CD14-positive monocyte (primary cell): ENCODE measurements at regions not wholly inside any gene's neighbourhood (a gene's known extent, or its start where the extent isn't known, plus 50 kb on each side); places are given as distances from the start of the nearest gene placed in this dataset.

Source experiments
- DNase-seq, 3 donors: peaks; one replicate each; pipeline ENCODE4 v3.0.0-alpha.2; 2011 to 2022
- H2AFZ ChIP-seq: 2 replicates; pipeline ENCODE4 v1.6.0; 2012; ENCODE audit warnings: mild to moderate bottlenecking, low read depth, low read length, inconsistent platforms; ENCODE audit not compliant: insufficient read depth, poor library complexity, severe bottlenecking
- H3K27ac ChIP-seq, 2 donors: 1 replicate in 1 of 2; 2 replicates in 1 of 2; pipeline ENCODE4 v1.5.1; 2012 to 2013; ENCODE audit warnings: low read length in 2 of 2, control low read depth in 1 of 2, inconsistent platforms in 1 of 2, low read depth in 1 of 2, mild to moderate bottlenecking in 1 of 2
- H3K27me3 ChIP-seq, 2 donors: one replicate each; pipeline versions ENCODE4 v1.6.0 to v1.6.1; 2011 to 2013; ENCODE audit warnings: low read length in 2 of 2; ENCODE audit not compliant: control insufficient read depth in 2 of 2, insufficient read depth in 2 of 2
- H3K36me3 ChIP-seq, 2 donors: replicated peaks in 1 of 2; 1 replicate in 1 of 2; 2 replicates in 1 of 2; pipeline versions ENCODE4 v1.5.1 to v1.6.1; 2012 to 2013; ENCODE audit warnings: low read length in 2 of 2, control low read depth in 1 of 2, inconsistent platforms in 1 of 2, mild to moderate bottlenecking in 1 of 2; ENCODE audit not compliant: insufficient read depth in 2 of 2, control insufficient read depth in 1 of 2
- H3K4me1 ChIP-seq, 2 donors: 1 replicate in 1 of 2; 2 replicates in 1 of 2; pipeline versions ENCODE4 v1.5.1 to v1.6.1; 2012 to 2013; ENCODE audit warnings: low read length in 2 of 2, control low read depth in 1 of 2, inconsistent platforms in 1 of 2, mild to moderate bottlenecking in 1 of 2, moderate library complexity in 1 of 2; ENCODE audit not compliant: insufficient read depth in 2 of 2, control insufficient read depth in 1 of 2
- H3K4me2 ChIP-seq: replicated peaks from 2 replicates; pipeline ENCODE3; 2012; ENCODE audit warnings: low read length, moderate library complexity, mild to moderate bottlenecking; ENCODE audit not compliant: poor library complexity, severe bottlenecking; ENCODE audit errors: extremely low read depth
- H3K4me3 ChIP-seq, 3 experiments: fragments of 200-600 bp in 1 of 3; sonication (generic) in 1 of 3; replicated peaks in 1 of 3; 1 replicate in 2 of 3; 2 replicates in 1 of 3; pipeline ENCODE4 v1.5.1; 2011 to 2013; ENCODE audit warnings: low read length in 3 of 3, mild to moderate bottlenecking in 3 of 3, control low read depth in 2 of 3, low read depth in 2 of 3, inconsistent platforms in 1 of 3, moderate library complexity in 1 of 3
- H3K79me2 ChIP-seq: 2 replicates; pipeline ENCODE4 v1.6.0; 2012; ENCODE audit warnings: mild to moderate bottlenecking, control low read depth, inconsistent platforms, low read length, moderate library complexity; ENCODE audit not compliant: insufficient read depth
- H3K9ac ChIP-seq: 2 replicates; pipeline ENCODE4 v1.6.0; 2017; ENCODE audit warnings: low read length, mild to moderate bottlenecking; ENCODE audit not compliant: insufficient read depth, poor library complexity, severe bottlenecking
- H3K9me3 ChIP-seq, 2 donors: replicated peaks in 1 of 2; 1 replicate in 1 of 2; 2 replicates in 1 of 2; pipeline versions ENCODE4 v1.5.1 to v1.6.1; 2012 to 2013; ENCODE audit warnings: low read length in 2 of 2, control low read depth in 1 of 2; ENCODE audit not compliant: control insufficient read depth in 1 of 2, insufficient read depth in 1 of 2
- H4K20me1 ChIP-seq: 2 replicates; pipeline ENCODE4 v1.6.0; 2012; ENCODE audit warnings: mild to moderate bottlenecking, low read length, control low read depth, moderate library complexity; ENCODE audit not compliant: insufficient read depth
- H3K27ac Mint-ChIP-seq, 7 donors: one replicate each; pipeline ENCODE4 v1.8.0; 2020; ENCODE audit warnings: mild to moderate bottlenecking in 7 of 7, mixed read lengths in 7 of 7, moderate library complexity in 6 of 7, inconsistent platforms in 2 of 7
- H3K27me3 Mint-ChIP-seq, 3 donors: one replicate each; pipeline ENCODE4 v1.8.0; 2021 to 2022; ENCODE audit warnings: low read depth in 3 of 3, mild to moderate bottlenecking in 3 of 3, mixed read lengths in 3 of 3, moderate library complexity in 3 of 3, inconsistent platforms in 1 of 3
- H3K36me3 Mint-ChIP-seq, 2 donors: one replicate each; pipeline ENCODE4 v1.8.0; 2020; ENCODE audit warnings: mixed read lengths in 2 of 2, inconsistent platforms in 1 of 2, mild to moderate bottlenecking in 1 of 2
- H3K4me1 Mint-ChIP-seq: one replicate; pipeline ENCODE4 v1.8.0; 2020; ENCODE audit warnings: mild to moderate bottlenecking, mixed read lengths
- H3K4me3 Mint-ChIP-seq, 2 donors: one replicate each; pipeline ENCODE4 v1.8.0; 2020; ENCODE audit warnings: mild to moderate bottlenecking in 2 of 2, mixed read lengths in 2 of 2, moderate library complexity in 1 of 2
- H3K9me3 Mint-ChIP-seq, 7 donors: one replicate each; pipeline ENCODE4 v1.8.0; 2020 to 2022; ENCODE audit warnings: mixed read lengths in 7 of 7, mild to moderate bottlenecking in 6 of 7, moderate library complexity in 6 of 7, inconsistent platforms in 2 of 7
- WGBS: methylation state at CpG from one replicate; pipeline ENCODE4 v1.1.5; 2013; ENCODE audit warnings: missing lambda C conversion rate; ENCODE audit not compliant: insufficient coverage; 5-methylcytosine and 5-hydroxymethylcytosine counted together
- intact Hi-C, 2 donors: fragments of 100-400 bp; cut with micrococcal nuclease; formaldehyde crosslinking; loops; one replicate each; pipeline versions ENCODE4 v1.15.0 to v1.15.1; 2023
- TF ChIP-seq, protein P1 (sequence below): fragments of 200-600 bp; IDR thresholded peaks from one replicate; pipeline ENCODE4 v1.8.0; 2022; ENCODE audit warnings: antibody characterized with exemption, mild to moderate bottlenecking

DNA sequence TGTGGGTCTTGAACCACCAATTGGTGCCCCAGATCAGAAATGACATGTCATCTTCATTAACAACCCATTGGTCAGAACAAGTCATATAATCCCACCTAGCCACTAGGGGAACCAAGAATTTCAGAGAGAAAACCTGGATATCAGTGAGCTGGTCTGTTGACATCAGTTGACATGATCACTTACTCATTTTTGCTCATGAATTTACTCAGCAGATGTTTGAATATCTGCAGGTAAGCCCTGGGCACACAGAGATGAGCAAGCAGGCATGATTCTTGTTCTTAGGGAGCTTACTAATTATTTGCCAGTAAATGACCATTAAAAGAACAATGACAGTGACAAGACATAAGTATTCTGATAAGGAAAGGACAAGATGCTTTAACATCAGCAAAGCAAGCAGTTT lies 64.3 kb upstream of the PLCL2 start:
- Histone ChIP-seq H3K4me3 (no peak overlapping the region), H3K27ac (no peak overlapping the region), H4K20me1 (no peaks in the 10 kb centered on the region), H3K9ac (no peak overlapping the region), H3K4me1 (no peaks in the 10 kb centered on the region), H3K36me3 (no peaks in the 10 kb centered on the region), H3K27me3 (no peaks in the 10 kb centered on the region), H3K79me2 (no peaks in the 10 kb centered on the region), H3K9me3 (no peaks in the 10 kb centered on the region), H2AFZ (no peak overlapping the region), H3K4me2 (no peak overlapping the region)
- Mint-ChIP-seq H3K4me3 (no peak overlapping the region), H3K27me3 (peaks cover 0 to 7% (median 0%) of the 10 kb centered on the region in 3 donors), H3K9me3 (peaks cover 0 to 6% (median 0%) of the 10 kb centered on the region in 7 donors), H3K4me1 (peaks cover 2% of the 10 kb centered on the region), H3K36me3 (no peaks in the 10 kb centered on the region), H3K27ac (no peak overlapping the region)
- no peak for DNase-seq
- TF ChIP-seq, protein P1, sequence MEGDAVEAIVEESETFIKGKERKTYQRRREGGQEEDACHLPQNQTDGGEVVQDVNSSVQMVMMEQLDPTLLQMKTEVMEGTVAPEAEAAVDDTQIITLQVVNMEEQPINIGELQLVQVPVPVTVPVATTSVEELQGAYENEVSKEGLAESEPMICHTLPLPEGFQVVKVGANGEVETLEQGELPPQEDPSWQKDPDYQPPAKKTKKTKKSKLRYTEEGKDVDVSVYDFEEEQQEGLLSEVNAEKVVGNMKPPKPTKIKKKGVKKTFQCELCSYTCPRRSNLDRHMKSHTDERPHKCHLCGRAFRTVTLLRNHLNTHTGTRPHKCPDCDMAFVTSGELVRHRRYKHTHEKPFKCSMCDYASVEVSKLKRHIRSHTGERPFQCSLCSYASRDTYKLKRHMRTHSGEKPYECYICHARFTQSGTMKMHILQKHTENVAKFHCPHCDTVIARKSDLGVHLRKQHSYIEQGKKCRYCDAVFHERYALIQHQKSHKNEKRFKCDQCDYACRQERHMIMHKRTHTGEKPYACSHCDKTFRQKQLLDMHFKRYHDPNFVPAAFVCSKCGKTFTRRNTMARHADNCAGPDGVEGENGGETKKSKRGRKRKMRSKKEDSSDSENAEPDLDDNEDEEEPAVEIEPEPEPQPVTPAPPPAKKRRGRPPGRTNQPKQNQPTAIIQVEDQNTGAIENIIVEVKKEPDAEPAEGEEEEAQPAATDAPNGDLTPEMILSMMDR: no peak
- intact Hi-C loops: no loop called here

DNA sequence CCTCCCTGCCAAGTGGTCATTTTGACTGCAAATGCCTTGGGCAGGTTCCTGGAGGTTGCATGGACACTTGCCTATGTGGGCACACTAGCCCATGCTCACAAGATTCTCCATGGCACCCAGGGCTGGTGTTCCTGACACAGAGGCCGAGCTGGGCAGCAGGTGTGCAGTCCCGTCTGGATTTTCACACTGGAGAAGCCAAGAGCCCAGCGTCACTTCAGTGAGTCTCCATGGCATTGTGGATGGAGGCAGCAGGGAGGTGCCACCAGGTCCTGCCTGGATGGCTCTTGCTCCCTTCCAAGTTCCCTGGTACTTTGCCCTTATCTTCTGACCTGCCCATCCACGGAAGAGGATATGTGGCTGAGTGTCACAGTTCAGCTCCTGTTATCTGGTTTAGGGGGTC lies 63.7 kb upstream of the PLCL2 start:
- DNase-seq: no peak
- intact Hi-C loops: no loop called here
- Histone ChIP-seq H3K27me3 (no peaks in the 10 kb centered on the region), H3K79me2 (no peaks in the 10 kb centered on the region), H3K36me3 (no peaks in the 10 kb centered on the region), H3K9ac (no peak overlapping the region), H3K4me2 (no peak overlapping the region), H3K4me3 (no peak overlapping the region), H3K4me1 (no peaks in the 10 kb centered on the region), H4K20me1 (no peaks in the 10 kb centered on the region), H3K27ac (no peak overlapping the region), H2AFZ (no peak overlapping the region), H3K9me3 (no peaks in the 10 kb centered on the region)
- Mint-ChIP-seq H3K4me1 (peaks cover 2% of the 10 kb centered on the region), H3K27me3 (peaks cover 0 to 7% (median 0%) of the 10 kb centered on the region in 3 donors), H3K27ac (peak overlapping the region in 1 of 7 donors; percentile 18), H3K4me3 (no peak overlapping the region), H3K36me3 (no peaks in the 10 kb centered on the region), H3K9me3 (peaks cover 0 to 6% (median 0%) of the 10 kb centered on the region in 7 donors)
- WGBS: 92% methylated on average over 3 of the region's 4 CpGs
- TF ChIP-seq, protein P1: no peak
